SK-N-SH (cell line): ENCODE measurements at regions not wholly inside any gene's neighbourhood (a gene's known extent, or its start where the extent isn't known, plus 50 kb on each side); places are given as distances from the start of the nearest gene placed in this dataset.

Source experiments
- CTCF ChIA-PET: fragments of 300-600, 350-600 bp; formaldehyde crosslinking; extraction: SDS; loops from one replicate; lab custom pipeline; 2021; lab: Yijun Ruan, JAX
- POLR2A ChIA-PET: fragments of 350-600 bp; sonication (Branson Sonifier 250); formaldehyde crosslinking; extraction: SDS; loops from one replicate; lab custom pipeline; 2020; ENCODE audit warnings: antibody characterized with exemption, inconsistent platforms; lab: Yijun Ruan, JAX
- DNase-seq: peaks from one replicate; pipeline ENCODE4 v3.0.0; 2012
- H2AFZ ChIP-seq: fragments of 200-600 bp; sonication (generic); 2 replicates; pipeline ENCODE4 v1.8.1; 2016; ENCODE audit warnings: antibody characterized with exemption, mild to moderate bottlenecking, low read depth
- H3F3A ChIP-seq: fragments of 200-600 bp; sonication (generic); replicated peaks from 2 replicates; pipeline ENCODE3; 2016; ENCODE audit warnings: antibody characterized with exemption, mild to moderate bottlenecking; ENCODE audit not compliant: insufficient read depth
- H3K27ac ChIP-seq, 2 experiments: fragments of 200-500 bp in 1 of 2; fragments of 200-600 bp in 1 of 2; sonication (Bioruptor generic) in 1 of 2; sonication (generic), shearing (Covaris generic) in 1 of 2; 2 replicates each; pipeline versions ENCODE4 v1.5.1 to v1.6.1; 2014 to 2016; ENCODE audit warnings: low read depth in 2 of 2, inconsistent platforms in 1 of 2, low read length in 1 of 2, mild to moderate bottlenecking in 1 of 2, mixed read lengths in 1 of 2
- H3K27me3 ChIP-seq: fragments of 200-600 bp; sonication (generic), shearing (Covaris generic); 2 replicates; pipeline ENCODE4 v1.6.1; 2016; ENCODE audit warnings: mixed run types; ENCODE audit not compliant: insufficient read depth
- H3K36me3 ChIP-seq, 2 experiments: fragments of 200-500 bp in 1 of 2; fragments of 200-600 bp in 1 of 2; sonication (Bioruptor generic) in 1 of 2; sonication (generic) in 1 of 2; replicated peaks in 1 of 2; 2 replicates each; pipeline versions ENCODE3 to v1.5.1; 2014 to 2016; ENCODE audit warnings: low read length in 1 of 2, mild to moderate bottlenecking in 1 of 2; ENCODE audit not compliant: insufficient read depth in 2 of 2, control insufficient read depth in 1 of 2
- H3K4me1 ChIP-seq, 2 experiments: fragments of 200-500 bp in 1 of 2; fragments of 200-600 bp in 1 of 2; sonication (Bioruptor generic) in 1 of 2; sonication (generic), shearing (Covaris generic) in 1 of 2; 2 replicates each; pipeline versions ENCODE4 v1.5.1 to v1.6.1; 2014 to 2016; ENCODE audit warnings: low read depth in 1 of 2, low read length in 1 of 2, mixed run types in 1 of 2; ENCODE audit not compliant: insufficient read depth in 2 of 2, control insufficient read depth in 1 of 2
- H3K4me2 ChIP-seq: fragments of 200-600 bp; sonication (generic), shearing (Covaris generic); 2 replicates; pipeline ENCODE4 v1.6.1; 2017; ENCODE audit warnings: mixed run types
- H3K4me3 ChIP-seq, 2 experiments: fragments of 200-500 bp in 1 of 2; fragments of 200-600 bp in 1 of 2; sonication (Bioruptor generic) in 1 of 2; sonication (generic), shearing (Covaris generic) in 1 of 2; 2 replicates each; pipeline versions ENCODE4 v1.5.1 to v1.8.1; 2014 to 2016; ENCODE audit warnings: low read depth in 2 of 2, inconsistent platforms in 1 of 2, low read length in 1 of 2, mild to moderate bottlenecking in 1 of 2, mixed read lengths in 1 of 2, moderate library complexity in 1 of 2
- H3K79me2 ChIP-seq: fragments of 200-600 bp; sonication (generic); 2 replicates; pipeline ENCODE4 v1.8.1; 2017; ENCODE audit warnings: mild to moderate bottlenecking; ENCODE audit not compliant: insufficient read depth
- H3K9ac ChIP-seq: fragments of 200-600 bp; sonication (generic); 2 replicates; pipeline ENCODE4 v1.6.1; 2017; ENCODE audit warnings: mixed run types
- H3K9me2 ChIP-seq: fragments of 200-600 bp; sonication (generic); 2 replicates; pipeline ENCODE4 v1.6.1; 2017; ENCODE audit warnings: mixed run types
- H3K9me3 ChIP-seq: fragments of 200-600 bp; sonication (generic); 2 replicates; pipeline ENCODE4 v1.6.1; 2017; ENCODE audit warnings: mixed run types, mild to moderate bottlenecking, moderate library complexity
- H4K20me1 ChIP-seq: fragments of 200-600 bp; sonication (generic); 2 replicates; pipeline ENCODE4 v1.6.1; 2017; ENCODE audit warnings: mild to moderate bottlenecking, mixed run types; ENCODE audit not compliant: insufficient read depth
- EP300 ChIP-seq, 2 experiments: IDR thresholded peaks; 2 replicates each; pipeline versions ENCODE4 v1.4.0 to v1.6.1; 2012; ENCODE audit warnings: borderline replicate concordance in 1 of 2, low read depth in 1 of 2, low read length in 1 of 2
- EZH2phosphoT487 ChIP-seq: fragments of 200-600 bp; sonication (generic); IDR thresholded peaks from 2 replicates; pipeline ENCODE4 v1.6.1; 2017; ENCODE audit warnings: low read depth, mixed run types, mild to moderate bottlenecking, antibody characterized with exemption, moderate library complexity, borderline replicate concordance
- FOSL2 ChIP-seq: IDR thresholded peaks from 2 replicates; pipeline ENCODE4 v1.4.0; 2012; ENCODE audit warnings: low read depth, mild to moderate bottlenecking, moderate library complexity, borderline replicate concordance
- FOXJ3 ChIP-seq: sonication (generic); formaldehyde crosslinking; IDR thresholded peaks from 2 replicates; pipeline ENCODE4 v1.5.1; 2020; ENCODE audit warnings: mild to moderate bottlenecking, missing genetic modification reagents
- JUND ChIP-seq: IDR thresholded peaks from 2 replicates; pipeline ENCODE4 v1.4.0; 2012
- MEF2A ChIP-seq: IDR thresholded peaks from 2 replicates; pipeline ENCODE4 v1.4.0; 2012; ENCODE audit warnings: low read depth, borderline replicate concordance
- MXI1 ChIP-seq: IDR thresholded peaks from 2 replicates; pipeline ENCODE4 v1.6.1; 2012; ENCODE audit warnings: mild to moderate bottlenecking, low read depth, low read length, improper control_type of control experiment
- NFIC ChIP-seq: IDR thresholded peaks from 2 replicates; pipeline ENCODE4 v1.4.0; 2012; ENCODE audit warnings: borderline replicate concordance
- NRF1 ChIP-seq: IDR thresholded peaks from 2 replicates; pipeline ENCODE4 v1.6.1; 2012; ENCODE audit warnings: low read depth, mild to moderate bottlenecking, low read length
- POLR2AphosphoS5 ChIP-seq: IDR thresholded peaks from 2 replicates; pipeline ENCODE4 v1.6.1; 2012; ENCODE audit warnings: low read depth, low read length
- RCOR1 ChIP-seq: fragments of 150-350 bp; IDR thresholded peaks from 2 replicates; pipeline ENCODE4 v1.6.1; 2017; ENCODE audit warnings: antibody characterized with exemption, low read length
- RFX5 ChIP-seq: IDR thresholded peaks from 2 replicates; pipeline ENCODE4 v1.6.1; 2012; ENCODE audit warnings: mild to moderate bottlenecking, improper control_type of control experiment, low read length
- YY1 ChIP-seq: IDR thresholded peaks from 2 replicates; pipeline ENCODE4 v1.4.0; 2012; ENCODE audit warnings: low read depth, mild to moderate bottlenecking
- WGBS: methylation state at CpG from one replicate; pipeline ENCODE4 v1.1.6; 2017; ENCODE audit warnings: low lambda C conversion rate; 5-methylcytosine and 5-hydroxymethylcytosine counted together
- TF ChIP-seq, protein P1 (sequence below): IDR thresholded peaks from 2 replicates; pipeline ENCODE4 v1.4.0; 2012; ENCODE audit warnings: low read depth
- TF ChIP-seq, protein P2 (sequence below): fragments of 150-350 bp; IDR thresholded peaks from 2 replicates; pipeline ENCODE4 v1.6.1; 2017; ENCODE audit warnings: antibody characterized with exemption, low read length, low read depth, borderline replicate concordance
- TF ChIP-seq, protein P3 (sequence below): IDR thresholded peaks from 2 replicates; pipeline ENCODE4 v1.4.0; 2012; ENCODE audit warnings: low read depth, borderline replicate concordance
- TF ChIP-seq, protein P4 (sequence below): IDR thresholded peaks from 2 replicates; pipeline ENCODE4 v1.6.1; 2012; ENCODE audit warnings: mild to moderate bottlenecking, low read depth, low read length, moderate library complexity

DNA sequence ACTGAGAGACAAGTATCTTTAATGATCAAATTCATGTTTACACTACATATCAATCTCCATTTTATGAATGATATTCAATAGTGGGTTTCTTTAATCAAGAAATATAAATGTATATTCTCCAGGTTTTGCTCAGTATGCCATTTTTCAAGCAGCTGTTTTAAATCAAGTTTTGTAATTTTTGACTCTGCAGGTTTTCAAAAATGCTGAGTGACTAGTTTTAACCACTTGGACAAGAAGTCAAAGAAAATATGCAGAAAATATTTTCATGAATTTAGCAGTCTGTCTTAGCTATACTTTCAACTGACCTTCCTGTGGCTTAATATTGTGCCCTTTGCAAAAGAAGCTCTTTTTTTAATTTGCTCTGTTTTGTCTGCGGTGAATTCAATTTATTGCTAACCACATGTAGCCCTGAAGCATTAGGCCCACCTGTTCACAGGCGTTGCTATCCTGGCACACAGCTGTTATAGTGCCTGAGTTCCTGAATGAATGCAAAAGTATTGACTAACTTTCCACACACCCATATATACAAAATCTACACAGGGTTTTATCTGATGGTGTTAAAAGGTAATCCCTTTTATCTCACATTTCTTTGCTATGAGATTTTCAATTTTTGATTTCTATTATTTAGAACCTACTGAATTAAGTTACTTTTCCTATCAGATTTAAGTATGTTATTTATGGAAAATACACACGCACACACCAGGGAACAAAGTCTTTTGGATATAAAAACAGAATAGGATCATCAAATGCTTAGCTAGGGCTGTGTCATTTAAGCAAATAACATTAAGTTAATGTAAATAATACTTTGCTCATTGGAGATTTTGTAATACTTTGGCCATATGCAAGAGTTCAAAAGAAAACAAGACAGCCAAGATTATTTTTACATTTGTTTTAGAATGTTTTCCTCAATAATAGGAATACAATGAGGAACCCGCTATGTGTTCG is 1166.1 kb upstream of the GBE1 start:
- no peaks in the 10 kb centered on the region for H3F3A ChIP-seq
- H2AFZ ChIP-seq: no peak overlapping the region
- no peaks in the 10 kb centered on the region for H3K4me1 ChIP-seq
- DNase-seq: no peak
- H3K79me2 ChIP-seq: no peaks in the 10 kb centered on the region
- ChIA-PET CTCF (no interaction called here), POLR2A (no interaction called here)
- H3K9ac ChIP-seq: no peak overlapping the region
- no peaks in the 10 kb centered on the region for H3K27me3 ChIP-seq
- no peaks in the 10 kb centered on the region for H3K36me3 ChIP-seq
- no peaks in the 10 kb centered on the region for H3K9me3 ChIP-seq
- no peak overlapping the region for H3K27ac ChIP-seq
- TF ChIP-seq, protein P1, sequence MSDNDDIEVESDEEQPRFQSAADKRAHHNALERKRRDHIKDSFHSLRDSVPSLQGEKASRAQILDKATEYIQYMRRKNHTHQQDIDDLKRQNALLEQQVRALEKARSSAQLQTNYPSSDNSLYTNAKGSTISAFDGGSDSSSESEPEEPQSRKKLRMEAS: no peak
- TF ChIP-seq MXI1: no peak
- no peak for TF ChIP-seq RCOR1
- TF ChIP-seq NFIC: no peak
- TF ChIP-seq JUND: no peak
- TF ChIP-seq POLR2AphosphoS5: no peak
- TF ChIP-seq EP300 (IDR thresholded peaks at IDR 0.05; ENCODE audit: borderline replicate concordance in 1 of 2, low read depth in 1 of 2, low read length in 1 of 2): no peak
- TF ChIP-seq, protein P2, sequence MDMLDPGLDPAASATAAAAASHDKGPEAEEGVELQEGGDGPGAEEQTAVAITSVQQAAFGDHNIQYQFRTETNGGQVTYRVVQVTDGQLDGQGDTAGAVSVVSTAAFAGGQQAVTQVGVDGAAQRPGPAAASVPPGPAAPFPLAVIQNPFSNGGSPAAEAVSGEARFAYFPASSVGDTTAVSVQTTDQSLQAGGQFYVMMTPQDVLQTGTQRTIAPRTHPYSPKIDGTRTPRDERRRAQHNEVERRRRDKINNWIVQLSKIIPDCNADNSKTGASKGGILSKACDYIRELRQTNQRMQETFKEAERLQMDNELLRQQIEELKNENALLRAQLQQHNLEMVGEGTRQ: no peak
- TF ChIP-seq YY1: no peak
- TF ChIP-seq, protein P3, sequence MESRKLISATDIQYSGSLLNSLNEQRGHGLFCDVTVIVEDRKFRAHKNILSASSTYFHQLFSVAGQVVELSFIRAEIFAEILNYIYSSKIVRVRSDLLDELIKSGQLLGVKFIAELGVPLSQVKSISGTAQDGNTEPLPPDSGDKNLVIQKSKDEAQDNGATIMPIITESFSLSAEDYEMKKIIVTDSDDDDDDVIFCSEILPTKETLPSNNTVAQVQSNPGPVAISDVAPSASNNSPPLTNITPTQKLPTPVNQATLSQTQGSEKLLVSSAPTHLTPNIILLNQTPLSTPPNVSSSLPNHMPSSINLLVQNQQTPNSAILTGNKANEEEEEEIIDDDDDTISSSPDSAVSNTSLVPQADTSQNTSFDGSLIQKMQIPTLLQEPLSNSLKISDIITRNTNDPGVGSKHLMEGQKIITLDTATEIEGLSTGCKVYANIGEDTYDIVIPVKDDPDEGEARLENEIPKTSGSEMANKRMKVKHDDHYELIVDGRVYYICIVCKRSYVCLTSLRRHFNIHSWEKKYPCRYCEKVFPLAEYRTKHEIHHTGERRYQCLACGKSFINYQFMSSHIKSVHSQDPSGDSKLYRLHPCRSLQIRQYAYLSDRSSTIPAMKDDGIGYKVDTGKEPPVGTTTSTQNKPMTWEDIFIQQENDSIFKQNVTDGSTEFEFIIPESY: no peak
- no peak for TF ChIP-seq MEF2A
- no peak for TF ChIP-seq EZH2phosphoT487
- TF ChIP-seq FOSL2: no peak
- TF ChIP-seq, protein P4, sequence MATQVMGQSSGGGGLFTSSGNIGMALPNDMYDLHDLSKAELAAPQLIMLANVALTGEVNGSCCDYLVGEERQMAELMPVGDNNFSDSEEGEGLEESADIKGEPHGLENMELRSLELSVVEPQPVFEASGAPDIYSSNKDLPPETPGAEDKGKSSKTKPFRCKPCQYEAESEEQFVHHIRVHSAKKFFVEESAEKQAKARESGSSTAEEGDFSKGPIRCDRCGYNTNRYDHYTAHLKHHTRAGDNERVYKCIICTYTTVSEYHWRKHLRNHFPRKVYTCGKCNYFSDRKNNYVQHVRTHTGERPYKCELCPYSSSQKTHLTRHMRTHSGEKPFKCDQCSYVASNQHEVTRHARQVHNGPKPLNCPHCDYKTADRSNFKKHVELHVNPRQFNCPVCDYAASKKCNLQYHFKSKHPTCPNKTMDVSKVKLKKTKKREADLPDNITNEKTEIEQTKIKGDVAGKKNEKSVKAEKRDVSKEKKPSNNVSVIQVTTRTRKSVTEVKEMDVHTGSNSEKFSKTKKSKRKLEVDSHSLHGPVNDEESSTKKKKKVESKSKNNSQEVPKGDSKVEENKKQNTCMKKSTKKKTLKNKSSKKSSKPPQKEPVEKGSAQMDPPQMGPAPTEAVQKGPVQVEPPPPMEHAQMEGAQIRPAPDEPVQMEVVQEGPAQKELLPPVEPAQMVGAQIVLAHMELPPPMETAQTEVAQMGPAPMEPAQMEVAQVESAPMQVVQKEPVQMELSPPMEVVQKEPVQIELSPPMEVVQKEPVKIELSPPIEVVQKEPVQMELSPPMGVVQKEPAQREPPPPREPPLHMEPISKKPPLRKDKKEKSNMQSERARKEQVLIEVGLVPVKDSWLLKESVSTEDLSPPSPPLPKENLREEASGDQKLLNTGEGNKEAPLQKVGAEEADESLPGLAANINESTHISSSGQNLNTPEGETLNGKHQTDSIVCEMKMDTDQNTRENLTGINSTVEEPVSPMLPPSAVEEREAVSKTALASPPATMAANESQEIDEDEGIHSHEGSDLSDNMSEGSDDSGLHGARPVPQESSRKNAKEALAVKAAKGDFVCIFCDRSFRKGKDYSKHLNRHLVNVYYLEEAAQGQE: no peak
- no peak for TF ChIP-seq FOXJ3 (CRISPR knock-in tag)
- no peak for TF ChIP-seq NRF1
- no peak for TF ChIP-seq RFX5
- no peaks in the 10 kb centered on the region for H3K9me2 ChIP-seq
- no peaks in the 10 kb centered on the region for H4K20me1 ChIP-seq
- H3K4me3 ChIP-seq: no peak overlapping the region
- H3K4me2 ChIP-seq: no peak overlapping the region
- 14% methylated on average over 5 of the region's 5 CpGs for WGBS
